DOHH2 (cell line): ENCODE measurements at regions not wholly inside any gene's neighbourhood (a gene's known extent, or its start where the extent isn't known, plus 50 kb on each side); places are given as distances from the start of the nearest gene placed in this dataset.

Experiments
- H3F3A ChIP-seq: fragments of 200-600 bp; sonication (generic), shearing (Covaris generic); 2 replicates; pipeline ENCODE4 v1.6.0; 2016; ENCODE audit warnings: antibody characterized with exemption, mild to moderate bottlenecking; ENCODE audit not compliant: control insufficient read depth, insufficient read depth
- H3K27ac ChIP-seq: fragments of 200-600 bp; sonication (generic); 2 replicates; pipeline ENCODE4 v1.5.1; 2014; ENCODE audit warnings: low read depth, mild to moderate bottlenecking, low read length, moderate library complexity
- H3K27me3 ChIP-seq: fragments of 200-600 bp; sonication (generic); 2 replicates; pipeline ENCODE4 v1.6.1; 2014; ENCODE audit warnings: mild to moderate bottlenecking, low read length, mixed read lengths; ENCODE audit not compliant: control insufficient read depth
- H3K36me3 ChIP-seq: fragments of 200-600 bp; sonication (generic); 2 replicates; pipeline ENCODE4 v1.6.1; 2014; ENCODE audit warnings: mild to moderate bottlenecking, low read length, moderate library complexity, mixed read lengths; ENCODE audit not compliant: control insufficient read depth
- H3K4me1 ChIP-seq: fragments of 200-600 bp; sonication (generic); 2 replicates; pipeline ENCODE4 v1.6.1; 2014; ENCODE audit warnings: mild to moderate bottlenecking, low read length, mixed read lengths; ENCODE audit not compliant: control insufficient read depth
- H3K4me2 ChIP-seq: fragments of 200-600 bp; sonication (generic); 2 replicates; pipeline ENCODE4 v1.6.0; 2014; ENCODE audit warnings: mild to moderate bottlenecking, low read length, moderate library complexity
- H3K4me3 ChIP-seq: fragments of 200-600 bp; sonication (generic); 2 replicates; pipeline ENCODE4 v1.5.1; 2014; ENCODE audit warnings: mild to moderate bottlenecking, low read length, mixed read lengths
- H3K79me2 ChIP-seq: fragments of 200-600 bp; sonication (generic); 2 replicates; pipeline ENCODE4 v1.6.1; 2014; ENCODE audit warnings: mild to moderate bottlenecking, low read length, mixed read lengths; ENCODE audit not compliant: control insufficient read depth
- H3K9me2 ChIP-seq: fragments of 200-600 bp; sonication (generic); replicated peaks from 2 replicates; pipeline ENCODE4 v1.6.1; 2014; ENCODE audit warnings: mild to moderate bottlenecking, low read length, mixed read lengths; ENCODE audit not compliant: control insufficient read depth
- H3K9me3 ChIP-seq: fragments of 200-600 bp; sonication (generic); 2 replicates; pipeline ENCODE4 v1.6.1; 2014; ENCODE audit warnings: antibody characterized with exemption, low read length, mixed read lengths; ENCODE audit not compliant: control insufficient read depth, insufficient read depth
- H4K20me1 ChIP-seq: fragments of 200-600 bp; sonication (generic); 2 replicates; pipeline ENCODE4 v1.6.0; 2014; ENCODE audit warnings: low read depth, mild to moderate bottlenecking, antibody characterized with exemption, low read length, moderate library complexity; ENCODE audit not compliant: control insufficient read depth, insufficient read depth
- CTCF ChIP-seq: fragments of 200-600 bp; sonication (generic); IDR thresholded peaks from one replicate; pipeline ENCODE4 v1.5.1; 2014; ENCODE audit warnings: antibody characterized with exemption, mild to moderate bottlenecking, low read depth, low read length; ENCODE audit not compliant: poor library complexity, severe bottlenecking
- EZH2phosphoT487 ChIP-seq: fragments of 200-600 bp; sonication (generic); IDR thresholded peaks from 2 replicates; pipeline ENCODE4 v1.6.1; 2017; ENCODE audit warnings: borderline replicate concordance, mild to moderate bottlenecking, antibody characterized with exemption, low read length, moderate library complexity, mixed read lengths

GRCh38 chr6:103027271-103027931, 1633.9 kb downstream of the GRIK2 start:
- no peaks in the 10 kb centered on the region for H3K79me2 ChIP-seq
- no peaks in the 10 kb centered on the region for H4K20me1 ChIP-seq
- no peaks in the 10 kb centered on the region for H3K27me3 ChIP-seq
- H3K4me2 ChIP-seq = no peak overlapping the region
- H3K4me1 ChIP-seq = no peaks in the 10 kb centered on the region
- H3K9me3 ChIP-seq = peaks cover 3% of the 10 kb centered on the region; the same call in 1 of the 2 replicates
- no peak overlapping the region for H3K4me3 ChIP-seq
- H3F3A ChIP-seq = no peaks in the 10 kb centered on the region
- TF ChIP-seq EZH2phosphoT487 (no peak), CTCF (no peak)
- no peak overlapping the region for H3K27ac ChIP-seq
- H3K36me3 ChIP-seq = no peaks in the 10 kb centered on the region
- H3K9me2 ChIP-seq = no peaks in the 10 kb centered on the region

GRCh38 chr6:103018426-103018825, 1624.9 kb downstream of the GRIK2 start:
- H3K79me2 ChIP-seq = no peaks in the 10 kb centered on the region
- no peaks in the 10 kb centered on the region for H3F3A ChIP-seq
- H3K27me3 ChIP-seq = no peaks in the 10 kb centered on the region
- H3K9me3 ChIP-seq = no peaks in the 10 kb centered on the region; the same call in 1 of the 2 replicates
- no peak for TF ChIP-seq EZH2phosphoT487
- TF ChIP-seq CTCF = no peak
- H3K4me3 ChIP-seq = no peak overlapping the region
- no peaks in the 10 kb centered on the region for H3K9me2 ChIP-seq
- no peaks in the 10 kb centered on the region for H4K20me1 ChIP-seq
- no peaks in the 10 kb centered on the region for H3K4me1 ChIP-seq
- H3K27ac ChIP-seq = no peak overlapping the region
- H3K4me2 ChIP-seq = no peak overlapping the region
- no peaks in the 10 kb centered on the region for H3K36me3 ChIP-seq

- H3K27me3 ChIP-seq = no peaks in the 10 kb centered on the region
- H3K4me1 ChIP-seq = no peaks in the 10 kb centered on the region
- no peaks in the 10 kb centered on the region for H3K9me2 ChIP-seq
- no peak overlapping the region for H3K27ac ChIP-seq
- H3K4me3 ChIP-seq = no peak overlapping the region
- TF ChIP-seq CTCF (no peak), EZH2phosphoT487 (no peak)
- no peaks in the 10 kb centered on the region for H4K20me1 ChIP-seq
- H3K9me3 ChIP-seq = no peaks in the 10 kb centered on the region; the same call in 1 of the 2 replicates
- H3K4me2 ChIP-seq = no peak overlapping the region
- H3K79me2 ChIP-seq = no peaks in the 10 kb centered on the region
- H3K36me3 ChIP-seq = no peaks in the 10 kb centered on the region
- no peaks in the 10 kb centered on the region for H3F3A ChIP-seq
These were observed 1624.4 kb downstream of the GRIK2 start for GRCh38 chr6:103017878-103018277.
